H1 (cell line): ENCODE measurements at regions not wholly inside any gene's neighbourhood (a gene's known extent, or its start where the extent isn't known, plus 50 kb on each side); places are given as distances from the start of the nearest gene placed in this dataset.

Experiments
- ASH2L ChIP-seq: fragments of 200-600, 300-600 bp; sonication (generic); IDR thresholded peaks from one replicate; pipeline ENCODE4 v1.7.1; 2017; ENCODE audit warnings: low read length
- ATF3 ChIP-seq: IDR thresholded peaks from 2 replicates; pipeline ENCODE4 v1.6.1; 2011; ENCODE audit warnings: low read depth, mild to moderate bottlenecking, low read length; ENCODE audit not compliant: insufficient read depth

GRCh38 chr1:94592571-94592920 lies 51.0 kb upstream of the F3 start (continued):
- TF ChIP-seq ASH2L (no peak), ATF3 (no peak)
